Muscle of back (tissue), 3 donors: ENCODE measurements at regions not wholly inside any gene's neighbourhood (a gene's known extent, or its start where the extent isn't known, plus 50 kb on each side); places are given as distances from the start of the nearest gene placed in this dataset.
A peak's percentile ranks its signal among the peaks of the same experiment; 100 is the strongest.
"Not testable (repeated sequence)": the region's sequence is repeated elsewhere in the genome, so short reads cannot be mapped to it uniquely, and the experiment has no call there.

Experiments used
- DNase-seq, 3 donors: peaks; one replicate each; pipeline versions ENCODE4 v3.0.0 to v3.0.0-alpha.2; 2013

GRCh38 chr14:82676403-82676802 is 1142.8 kb upstream of the SEL1L start:
- no peak for DNase-seq

- peak in 1 of 3 donors; percentile 34 for DNase-seq
Measured at GRCh38 chr14:82689948-82690347, 1156.3 kb upstream of the SEL1L start.

GRCh38 chr14:82691191-82691590 is 1157.5 kb upstream of the SEL1L start:
- DNase-seq: not testable (repeated sequence)

- no peak for DNase-seq
Measured at GRCh38 chr14:82694820-82695219, 1161.2 kb upstream of the SEL1L start.

- DNase-seq: no peak
Measured at GRCh38 chr14:82704218-82704617, 1170.6 kb upstream of the SEL1L start.

GRCh38 chr14:82710267-82710841 is 1176.7 kb upstream of the SEL1L start:
- DNase-seq: peak in 2 of 3 donors; percentile 36 to 50

- peak; percentile 28 to 65 (median 49) for DNase-seq
Measured at GRCh38 chr14:82719617-82720016, 1186.0 kb upstream of the SEL1L start.

- DNase-seq: no peak
Measured at GRCh38 chr14:82720431-82720830, 1186.8 kb upstream of the SEL1L start.

- peak in 1 of 3 donors; percentile 57 for DNase-seq
Measured at GRCh38 chr14:82720946-82721345, 1187.3 kb upstream of the SEL1L start.

GRCh38 chr14:82724316-82724715 is 1190.7 kb upstream of the SEL1L start:
- DNase-seq: peak in 1 of 3 donors; percentile 28

- DNase-seq: peak; percentile 58 to 68 (median 67)
Measured at GRCh38 chr14:82725213-82725612, 1191.6 kb upstream of the SEL1L start.

- peak in 1 of 3 donors; percentile 72 for DNase-seq
Measured at GRCh38 chr14:82731526-82731925, 1197.9 kb upstream of the SEL1L start.

GRCh38 chr14:82740547-82740946 is 1206.9 kb upstream of the SEL1L start:
- DNase-seq: no peak

- no peak for DNase-seq
Measured at GRCh38 chr14:82755476-82755875, 1221.8 kb upstream of the SEL1L start.

- peak in 2 of 3 donors; percentile 71 to 82 for DNase-seq
Measured at GRCh38 chr14:82755923-82756322, 1222.3 kb upstream of the SEL1L start.

GRCh38 chr14:82757776-82758175 is 1224.1 kb upstream of the SEL1L start:
- no peak for DNase-seq

- DNase-seq: no peak
Measured at GRCh38 chr14:82759656-82760055, 1226.0 kb upstream of the SEL1L start.

GRCh38 chr14:82766123-82766522 is 1232.5 kb upstream of the SEL1L start:
- DNase-seq: no peak

GRCh38 chr14:82766996-82767395 is 1233.3 kb upstream of the SEL1L start:
- peak; percentile 25 to 76 (median 60) for DNase-seq

GRCh38 chr14:82776958-82777357 is 1243.3 kb upstream of the SEL1L start:
- no peak for DNase-seq

- peak; percentile 33 to 74 (median 40) for DNase-seq
Measured at GRCh38 chr14:82778008-82778590, 1244.4 kb upstream of the SEL1L start.

GRCh38 chr14:82778601-82779000 is 1244.9 kb upstream of the SEL1L start:
- DNase-seq: peak; percentile 43 to 86 (median 67)

- DNase-seq: no peak
Measured at GRCh38 chr14:82779301-82779700, 1245.6 kb upstream of the SEL1L start.
